SK-MEL-5 (cell line): ENCODE measurements at regions not wholly inside any gene's neighbourhood (a gene's known extent, or its start where the extent isn't known, plus 50 kb on each side); places are given as distances from the start of the nearest gene placed in this dataset.
A peak's percentile ranks its signal among the peaks of the same experiment; 100 is the strongest.

Source experiments
- DNase-seq: peaks from one replicate; pipeline ENCODE4 v3.0.0-alpha.2; 2016; ENCODE audit warnings: low read depth, low spot score
- in situ Hi-C: cut with HindIII; loops from 2 replicates; pipeline ENCODE4 v1.10.0; 2016; ENCODE audit warnings: low sequenced_read_pairs, high pct_unique_total_duplicates, low pct_unique_long_range_greater_than_20kb

- in situ Hi-C loops, result no loop called here
- no peak for DNase-seq
Observed at GRCh38 chr7:25032774-25033743, 53.1 kb upstream of the OSBPL3 start.

- peak; percentile 79 for DNase-seq
- in situ Hi-C loops, result no loop called here
Observed at GRCh38 chr7:25031432-25031831, 51.5 kb upstream of the OSBPL3 start.

GRCh38 chr7:25031007-25031406, 51.0 kb upstream of the OSBPL3 start:
- DNase-seq, result no peak
- in situ Hi-C loops, result no loop called here
